Smooth muscle cell (in vitro differentiated cells): ENCODE measurements at regions not wholly inside any gene's neighbourhood (a gene's known extent, or its start where the extent isn't known, plus 50 kb on each side); places are given as distances from the start of the nearest gene placed in this dataset.

Source experiments
- DNase-seq: peaks from one replicate; lab custom pipeline; 2025; ENCODE audit not compliant: unreplicated experiment; lab: John Stamatoyannopoulos, UW
- H2AFZ ChIP-seq: fragments of 200-600 bp; sonication (generic); 2 replicates; pipeline ENCODE4 v1.6.0; 2016; ENCODE audit warnings: antibody characterized with exemption, low read depth, mild to moderate bottlenecking
- H3F3A ChIP-seq: fragments of 200-600 bp; sonication (generic); 2 replicates; pipeline ENCODE4 v1.6.0; 2017; ENCODE audit warnings: antibody characterized with exemption, low read depth
- H3K27ac ChIP-seq: fragments of 200-600 bp; sonication (generic); 2 replicates; pipeline ENCODE4 v1.5.1; 2016; ENCODE audit warnings: low read depth, mild to moderate bottlenecking
- H3K27me3 ChIP-seq: fragments of 200-600 bp; sonication (generic); 2 replicates; pipeline ENCODE4 v1.6.1; 2016; ENCODE audit warnings: low read depth, mild to moderate bottlenecking
- H3K36me3 ChIP-seq: fragments of 200-600 bp; sonication (generic); 2 replicates; pipeline ENCODE4 v1.5.1; 2016; ENCODE audit warnings: low read depth
- H3K4me1 ChIP-seq: fragments of 200-600 bp; sonication (generic); 2 replicates; pipeline ENCODE4 v1.5.1; 2016; ENCODE audit warnings: low read depth
- H3K4me2 ChIP-seq: fragments of 200-600 bp; sonication (generic); 2 replicates; pipeline ENCODE4 v1.6.0; 2016; ENCODE audit warnings: mild to moderate bottlenecking
- H3K4me3 ChIP-seq: fragments of 200-600 bp; sonication (generic); 2 replicates; pipeline ENCODE4 v1.5.1; 2016; ENCODE audit warnings: mild to moderate bottlenecking
- H3K79me2 ChIP-seq: fragments of 200-600 bp; sonication (generic); 2 replicates; pipeline ENCODE4 v1.6.0; 2016; ENCODE audit warnings: low read depth, mild to moderate bottlenecking
- H3K9ac ChIP-seq: fragments of 200-600 bp; sonication (generic); 2 replicates; pipeline ENCODE4 v1.6.0; 2016; ENCODE audit warnings: low read depth
- H3K9me3 ChIP-seq: fragments of 200-600 bp; sonication (generic); replicated peaks from 2 replicates; pipeline ENCODE4 v1.5.1; 2016; ENCODE audit warnings: low read depth
- H4K20me1 ChIP-seq: fragments of 200-600 bp; sonication (generic); 2 replicates; pipeline ENCODE4 v1.6.0; 2016; ENCODE audit warnings: low read depth
- CTCF ChIP-seq: fragments of 200-600 bp; sonication (generic); IDR thresholded peaks from 2 replicates; pipeline ENCODE4 v1.5.1; 2017; ENCODE audit warnings: borderline replicate concordance, mild to moderate bottlenecking, antibody characterized with exemption; ENCODE audit not compliant: insufficient read depth, poor library complexity, severe bottlenecking
- WGBS: methylation state at CpG from one replicate; pipeline ENCODE4 v1.1.7; 2016; ENCODE audit warnings: low lambda C conversion rate; 5-methylcytosine and 5-hydroxymethylcytosine counted together

- H3K4me1 ChIP-seq: no peaks in the 10 kb centered on the region
- H3K27ac ChIP-seq: no peak overlapping the region
- H3K27me3 ChIP-seq: no peaks in the 10 kb centered on the region
- no peak overlapping the region for H2AFZ ChIP-seq
- DNase-seq: no peak
- 87% methylated on average over 1 of the region's 1 CpG for WGBS
- no peak overlapping the region for H3K4me2 ChIP-seq
- H4K20me1 ChIP-seq: no peaks in the 10 kb centered on the region
- H3K9ac ChIP-seq: no peak overlapping the region
- no peak overlapping the region for H3K4me3 ChIP-seq
- H3K36me3 ChIP-seq: no peaks in the 10 kb centered on the region
- no peaks in the 10 kb centered on the region for H3F3A ChIP-seq
- no peaks in the 10 kb centered on the region for H3K79me2 ChIP-seq
- no peaks in the 10 kb centered on the region for H3K9me3 ChIP-seq
- TF ChIP-seq CTCF: no peak
Observed at GRCh38 chr20:11128721-11129120, 454.9 kb upstream of the JAG1 start.

- Histone ChIP-seq H3K27me3 (no peaks in the 10 kb centered on the region), H3K4me1 (no peaks in the 10 kb centered on the region), H3K4me3 (no peak overlapping the region), H3K27ac (no peak overlapping the region), H2AFZ (no peak overlapping the region), H3K9me3 (no peaks in the 10 kb centered on the region), H4K20me1 (no peaks in the 10 kb centered on the region), H3K36me3 (no peaks in the 10 kb centered on the region), H3K4me2 (no peak overlapping the region), H3K9ac (no peak overlapping the region), H3F3A (no peaks in the 10 kb centered on the region), H3K79me2 (no peaks in the 10 kb centered on the region)
- WGBS: 93% methylated on average over 1 of the region's 1 CpG
- no peak for TF ChIP-seq CTCF
- DNase-seq: no peak
Observed at GRCh38 chr20:11130554-11131166, 456.9 kb upstream of the JAG1 start.

GRCh38 chr20:11132819-11133415 lies 459.1 kb upstream of the JAG1 start:
- no peak overlapping the region for H3K27ac ChIP-seq
- no peaks in the 10 kb centered on the region for H3K9me3 ChIP-seq

More at GRCh38 chr20:11132819-11133415, 459.1 kb upstream of the JAG1 start:
- Histone ChIP-seq H3K79me2 (no peaks in the 10 kb centered on the region), H3K4me2 (no peak overlapping the region), H3K27me3 (no peaks in the 10 kb centered on the region), H3K4me3 (no peak overlapping the region), H3K9ac (no peak overlapping the region), H2AFZ (no peak overlapping the region), H4K20me1 (no peaks in the 10 kb centered on the region), H3K4me1 (no peaks in the 10 kb centered on the region), H3K36me3 (no peaks in the 10 kb centered on the region), H3F3A (no peaks in the 10 kb centered on the region)
- TF ChIP-seq CTCF: no peak
- no peak for DNase-seq
- 85% methylated on average over 3 of the region's 3 CpGs for WGBS
